Kidney (tissue), 13 donors: ENCODE measurements at regions not wholly inside any gene's neighbourhood (a gene's known extent, or its start where the extent isn't known, plus 50 kb on each side); places are given as distances from the start of the nearest gene placed in this dataset.

Experiments
- DNase-seq, 5 donors: peaks; one replicate each; pipeline ENCODE4 v3.0.0-alpha.2; 2013 to 2020
- FAIRE-seq: peaks from 2 replicates; lab custom pipeline; 2012; peaks lifted over from hg19 to GRCh38; lab: Jason Lieb, UNC
- H3K27ac ChIP-seq, 2 donors: one replicate each; pipeline ENCODE4 v1.7.0; 2013; ENCODE audit warnings: low read depth in 2 of 2, low read length in 2 of 2, inconsistent platforms in 1 of 2
- H3K27me3 ChIP-seq: one replicate; pipeline ENCODE4 v1.7.1; 2013; ENCODE audit warnings: low read length, inconsistent platforms; ENCODE audit not compliant: control insufficient read depth, insufficient read depth
- H3K36me3 ChIP-seq, 3 donors: one replicate each; pipeline versions ENCODE4 v1.7.0 to v1.7.1; 2013; ENCODE audit warnings: low read length in 3 of 3, control low read depth in 1 of 3, inconsistent platforms in 1 of 3; ENCODE audit not compliant: insufficient read depth in 3 of 3, control insufficient read depth in 2 of 3
- H3K4me1 ChIP-seq, 3 donors: one replicate each; pipeline versions ENCODE4 v1.7.0 to v1.7.1; 2013; ENCODE audit warnings: low read length in 3 of 3, inconsistent platforms in 1 of 3, low read depth in 1 of 3; ENCODE audit not compliant: control insufficient read depth in 2 of 3, insufficient read depth in 2 of 3
- H3K4me3 ChIP-seq, 3 donors: one replicate each; pipeline versions ENCODE4 v1.7.0 to v1.8.1; 2013; ENCODE audit warnings: low read length in 3 of 3, control low read depth in 1 of 3, inconsistent platforms in 1 of 3
- H3K9ac ChIP-seq, 3 donors: one replicate each; pipeline versions ENCODE4 v1.7.0 to v1.7.1; 2013; ENCODE audit warnings: low read length in 3 of 3, control low read depth in 1 of 3, inconsistent platforms in 1 of 3
- H3K9me3 ChIP-seq, 3 donors: one replicate each; pipeline versions ENCODE4 v1.7.0 to v1.7.1; 2013; ENCODE audit warnings: low read length in 3 of 3, control low read depth in 1 of 3, inconsistent platforms in 1 of 3; ENCODE audit not compliant: control insufficient read depth in 2 of 3, insufficient read depth in 1 of 3
- intact Hi-C: fragments of 100-400 bp; cut with DNase I; formaldehyde crosslinking; loops from one replicate; pipeline ENCODE4 v1.11.1; 2022
- TF ChIP-seq, protein P1 (sequence below): IDR thresholded peaks from 3 replicates; pipeline ENCODE4 v1.5.1; 2012; ENCODE audit warnings: mild to moderate bottlenecking, moderate library complexity, borderline replicate concordance; ENCODE audit not compliant: insufficient read depth; ENCODE audit errors: extremely low read depth
- donor health status: control.
- donor health status: control.
- donor health status: control.
- donor health status: control.
- donor health status: control.
- donor health status: DM: yes; HTN: yes; CAD: no.
- donor health status: Normal renal cell carcinoma (clear cell type).

DNA sequence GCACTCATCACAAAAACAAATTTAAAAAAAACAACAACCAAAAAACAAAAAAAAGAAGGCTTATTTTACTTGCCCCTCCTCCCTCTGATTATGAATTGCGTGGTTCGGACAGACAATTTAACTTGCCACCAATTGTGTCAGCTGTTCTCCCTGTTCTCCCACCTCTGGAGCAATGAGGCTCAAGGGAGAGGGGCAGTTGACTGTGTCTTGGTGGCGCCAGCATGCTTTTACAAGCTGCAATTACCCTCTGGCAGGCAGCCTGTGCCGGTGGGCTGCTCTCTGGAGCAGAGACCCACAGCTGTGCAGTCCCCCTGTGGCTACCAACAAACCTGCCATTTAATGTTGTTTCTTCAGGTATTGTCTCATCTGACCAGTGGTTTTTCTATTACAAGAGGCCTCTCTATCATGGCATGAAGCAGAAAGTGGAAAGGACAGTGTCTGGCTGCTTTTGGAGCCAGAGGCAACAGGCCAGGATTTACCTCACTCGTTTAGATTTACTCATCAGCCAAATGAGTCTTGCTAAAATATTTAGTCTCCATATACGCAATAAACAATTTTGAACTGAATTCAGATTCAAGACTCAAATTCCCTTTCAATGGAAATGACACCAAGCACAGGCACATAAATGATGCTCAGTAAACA, 192.0 kb upstream of the TPRG1 start:
- DNase-seq = peak in 4 of 5 donors; percentile 43 to 67 (median 53)
- no peak for FAIRE-seq
- TF ChIP-seq, protein P1, sequence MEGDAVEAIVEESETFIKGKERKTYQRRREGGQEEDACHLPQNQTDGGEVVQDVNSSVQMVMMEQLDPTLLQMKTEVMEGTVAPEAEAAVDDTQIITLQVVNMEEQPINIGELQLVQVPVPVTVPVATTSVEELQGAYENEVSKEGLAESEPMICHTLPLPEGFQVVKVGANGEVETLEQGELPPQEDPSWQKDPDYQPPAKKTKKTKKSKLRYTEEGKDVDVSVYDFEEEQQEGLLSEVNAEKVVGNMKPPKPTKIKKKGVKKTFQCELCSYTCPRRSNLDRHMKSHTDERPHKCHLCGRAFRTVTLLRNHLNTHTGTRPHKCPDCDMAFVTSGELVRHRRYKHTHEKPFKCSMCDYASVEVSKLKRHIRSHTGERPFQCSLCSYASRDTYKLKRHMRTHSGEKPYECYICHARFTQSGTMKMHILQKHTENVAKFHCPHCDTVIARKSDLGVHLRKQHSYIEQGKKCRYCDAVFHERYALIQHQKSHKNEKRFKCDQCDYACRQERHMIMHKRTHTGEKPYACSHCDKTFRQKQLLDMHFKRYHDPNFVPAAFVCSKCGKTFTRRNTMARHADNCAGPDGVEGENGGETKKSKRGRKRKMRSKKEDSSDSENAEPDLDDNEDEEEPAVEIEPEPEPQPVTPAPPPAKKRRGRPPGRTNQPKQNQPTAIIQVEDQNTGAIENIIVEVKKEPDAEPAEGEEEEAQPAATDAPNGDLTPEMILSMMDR = no peak
- Histone ChIP-seq H3K4me1 (no peaks in the 10 kb centered on the region), H3K4me3 (no peak overlapping the region), H3K27ac (no peak overlapping the region), H3K36me3 (no peaks in the 10 kb centered on the region), H3K9me3 (no peaks in the 10 kb centered on the region), H3K27me3 (no peaks in the 10 kb centered on the region), H3K9ac (no peak overlapping the region)
- intact Hi-C loops = no loop called here

DNA sequence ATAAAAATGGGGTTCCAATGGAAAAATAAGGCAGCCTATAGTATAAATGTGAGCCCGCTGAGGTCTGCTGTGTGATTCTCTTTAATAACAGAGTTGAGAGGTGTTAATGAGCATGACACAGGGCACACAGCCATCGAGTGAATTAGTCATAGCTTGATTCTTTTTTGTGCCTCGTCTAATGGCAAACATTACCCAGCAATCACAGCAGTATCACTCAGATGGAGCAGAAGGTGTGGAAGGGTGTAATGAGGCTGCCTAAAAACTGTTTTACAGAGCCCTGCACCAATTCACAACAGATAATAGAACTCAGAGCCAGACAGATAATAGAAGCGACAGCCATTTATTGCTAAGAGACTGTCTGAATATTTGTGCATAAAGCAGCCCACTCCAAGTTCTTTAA, 178.6 kb upstream of the TPRG1 start:
- TF ChIP-seq, protein P1 = no peak
- Histone ChIP-seq H3K27ac (no peak overlapping the region), H3K9ac (no peak overlapping the region), H3K36me3 (no peaks in the 10 kb centered on the region), H3K4me1 (no peaks in the 10 kb centered on the region), H3K9me3 (no peaks in the 10 kb centered on the region), H3K4me3 (no peak overlapping the region), H3K27me3 (no peaks in the 10 kb centered on the region)
- intact Hi-C loops = no loop called here
- DNase-seq = no peak
- no peak for FAIRE-seq

DNA sequence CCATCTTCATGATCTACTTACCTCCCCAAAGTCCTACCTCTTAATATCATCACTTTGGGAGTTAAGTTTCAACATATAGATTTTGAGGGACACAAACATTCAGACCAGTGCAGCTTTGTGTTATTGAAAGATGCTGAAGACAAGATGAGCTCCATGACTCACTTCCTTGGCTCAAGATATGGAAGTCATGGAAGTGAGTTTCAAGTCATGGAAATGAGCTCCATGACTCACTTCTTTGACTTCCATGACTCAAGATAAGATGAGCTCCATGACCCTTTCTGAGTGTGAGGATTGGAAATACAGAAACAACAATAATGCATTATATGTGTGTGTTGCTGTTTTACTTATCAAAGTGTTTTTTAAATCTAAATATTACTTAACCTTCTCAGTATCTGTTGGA, 170.2 kb upstream of the TPRG1 start:
- Histone ChIP-seq H3K4me3 (no peak overlapping the region), H3K9me3 (no peaks in the 10 kb centered on the region), H3K27ac (no peak overlapping the region), H3K9ac (no peak overlapping the region), H3K36me3 (no peaks in the 10 kb centered on the region), H3K4me1 (no peaks in the 10 kb centered on the region), H3K27me3 (no peaks in the 10 kb centered on the region)
- no peak for DNase-seq
- TF ChIP-seq, protein P1 = no peak
- intact Hi-C loops = no loop called here
- FAIRE-seq = no peak

DNA sequence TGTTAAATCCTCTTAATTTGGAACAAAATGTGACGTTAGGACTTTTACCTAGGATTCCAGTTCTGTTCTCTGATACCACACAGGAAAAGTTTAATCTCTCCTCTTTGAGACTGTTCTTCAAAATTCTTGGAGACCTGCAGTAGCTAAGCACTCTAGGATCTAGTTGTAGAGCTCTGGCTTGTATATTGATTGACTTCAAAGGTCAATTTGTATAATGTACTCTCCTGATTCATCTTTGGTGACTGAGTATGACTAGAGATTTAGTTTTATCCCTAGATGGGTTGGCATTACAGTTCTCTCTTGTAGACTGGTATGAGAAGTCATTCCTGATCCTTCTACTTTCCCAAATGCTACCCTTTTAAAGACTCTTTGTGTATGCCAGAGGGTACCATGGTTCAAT, 168.4 kb upstream of the TPRG1 start:
- TF ChIP-seq, protein P1 = no peak
- intact Hi-C loops = no loop called here
- Histone ChIP-seq H3K27ac (no peak overlapping the region), H3K4me1 (no peaks in the 10 kb centered on the region), H3K9ac (no peak overlapping the region), H3K4me3 (no peak overlapping the region), H3K9me3 (no peaks in the 10 kb centered on the region), H3K27me3 (no peaks in the 10 kb centered on the region), H3K36me3 (no peaks in the 10 kb centered on the region)
- no peak for FAIRE-seq
- DNase-seq = no peak
